DMS53 treated with DMSO at 0.1 percent for 48 hours (cell line): ENCODE measurements at regions not wholly inside any gene's neighbourhood (a gene's known extent, or its start where the extent isn't known, plus 50 kb on each side); places are given as distances from the start of the nearest gene placed in this dataset.
A peak's percentile ranks its signal among the peaks of the same experiment; 100 is the strongest.
"Not testable (repeated sequence)": the region's sequence is repeated elsewhere in the genome, so short reads cannot be mapped to it uniquely, and the experiment has no call there.

Experiments used
- DNase-seq: peaks from one replicate; lab custom pipeline; 2025; ENCODE audit not compliant: unreplicated experiment; lab: John Stamatoyannopoulos, UW

DNA sequence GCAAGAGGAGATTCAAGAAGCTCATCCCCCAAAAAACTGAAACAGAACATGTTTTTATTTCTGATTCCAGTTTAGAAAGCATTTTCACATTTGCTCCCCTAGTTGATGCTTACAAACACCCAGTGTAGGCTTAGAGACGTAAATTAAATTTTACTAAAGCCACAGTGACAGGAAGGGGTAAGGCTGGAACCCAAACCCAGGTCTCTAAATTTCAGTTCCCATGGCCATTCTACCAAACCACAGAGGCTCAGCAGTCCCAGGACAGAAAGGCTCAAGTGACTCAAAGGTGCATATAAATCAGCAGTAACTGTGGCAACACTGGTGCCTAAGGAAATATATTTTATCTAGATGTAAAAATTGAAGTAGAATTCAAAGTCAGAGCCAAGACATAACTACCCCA, 128.7 kb downstream of the CEP120 start:
- no peak for DNase-seq

DNA sequence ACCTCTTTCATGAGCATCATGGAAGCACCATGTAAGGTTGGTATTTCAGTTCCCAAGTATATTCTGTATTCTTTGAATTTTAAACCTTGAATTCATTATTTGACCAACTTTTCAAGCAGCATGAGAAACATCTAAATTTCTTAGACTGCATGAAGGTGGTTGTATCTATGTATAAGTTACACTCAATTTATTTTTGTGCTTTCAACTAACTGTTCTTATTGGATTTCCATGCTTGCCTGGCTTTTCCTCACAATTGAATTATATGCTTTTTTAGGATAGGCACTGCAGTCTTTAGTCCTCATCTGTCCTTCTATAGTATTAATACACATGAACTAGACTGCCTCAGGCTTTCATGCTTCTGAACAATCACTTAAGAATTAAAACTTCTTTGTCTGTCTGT, 134.0 kb downstream of the CEP120 start:
- no peak for DNase-seq

DNA sequence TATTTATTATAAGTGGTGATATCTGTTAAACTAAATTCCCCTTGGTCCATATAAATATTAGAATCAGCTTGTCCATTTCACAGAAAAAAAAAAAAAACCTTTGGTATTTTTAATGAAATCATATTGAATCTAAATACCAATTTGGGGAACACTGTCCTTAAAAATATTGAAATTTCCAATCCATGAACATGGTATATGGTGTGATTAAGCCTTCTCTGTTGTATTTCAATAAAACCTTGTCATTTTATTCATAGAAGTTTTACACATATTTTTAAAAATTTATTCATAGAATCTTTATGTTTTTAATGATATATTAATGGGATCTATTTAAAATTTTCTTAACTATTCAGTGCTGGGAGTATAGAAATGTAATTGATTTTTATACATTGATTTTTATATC, 135.3 kb downstream of the CEP120 start:
- no peak for DNase-seq

DNA sequence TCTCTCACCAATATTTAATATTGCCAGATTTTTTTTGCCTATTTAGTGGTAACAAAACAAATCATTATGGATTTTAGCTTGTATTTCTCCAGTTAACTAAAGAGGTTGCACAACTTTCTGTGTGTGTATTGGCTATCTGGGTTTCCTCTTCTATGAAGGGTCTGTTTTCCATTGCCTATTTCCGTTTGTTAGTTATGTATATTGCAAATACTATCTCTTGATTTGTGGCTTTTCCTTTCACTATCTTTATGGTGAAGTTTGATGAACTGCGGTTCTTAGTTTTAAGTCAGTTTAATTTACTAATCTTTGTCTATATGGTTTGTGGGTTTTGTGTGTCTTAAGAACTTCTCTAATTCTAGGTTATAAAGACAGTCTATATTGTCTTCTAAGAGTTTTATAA, 136.3 kb downstream of the CEP120 start:
- DNase-seq = no peak

DNA sequence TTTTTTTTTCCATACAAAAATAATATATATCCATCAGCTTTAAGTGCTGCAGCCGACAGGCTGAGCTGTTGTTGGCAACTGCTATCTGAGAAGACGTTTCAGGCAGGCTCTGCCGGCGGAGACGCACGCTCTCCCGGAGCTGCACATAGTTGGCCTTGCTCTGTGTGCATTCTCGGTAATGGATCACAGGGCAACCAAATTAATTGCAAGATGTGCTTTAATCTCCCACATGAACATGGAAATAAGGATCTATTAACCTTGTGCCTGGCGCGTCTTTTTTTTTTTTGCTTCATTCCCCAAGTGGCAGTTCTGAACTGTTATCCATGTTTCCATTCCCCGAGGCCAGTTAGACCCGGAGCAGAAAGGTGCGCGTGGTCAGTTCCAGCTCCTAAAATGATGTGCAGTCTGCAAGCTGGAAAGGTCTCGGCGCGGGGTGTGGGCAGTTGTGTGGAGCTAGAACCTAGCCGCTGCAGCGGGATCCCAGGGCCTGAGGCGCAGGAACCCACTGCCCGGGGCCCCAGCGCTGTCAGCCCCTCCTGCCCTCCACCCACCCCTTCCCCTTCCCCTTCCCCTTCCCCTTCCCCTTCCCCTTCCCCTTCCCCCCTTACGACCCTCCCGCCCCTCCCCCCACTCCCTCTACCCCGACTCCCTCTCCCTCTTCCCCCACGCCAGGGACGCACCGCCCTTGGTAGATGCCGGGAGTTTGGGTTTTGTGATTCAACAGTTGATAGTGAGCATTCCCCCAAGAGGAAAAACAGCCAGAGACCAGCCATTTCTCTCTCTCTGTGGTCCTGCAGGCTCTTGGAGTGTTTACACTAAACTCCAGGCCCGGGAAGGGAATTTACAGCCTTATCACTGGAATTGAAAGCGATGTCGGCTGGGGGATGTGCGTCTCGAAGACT, 137.8 kb downstream of the CEP120 start:
- DNase-seq = peak; percentile 17

DNA sequence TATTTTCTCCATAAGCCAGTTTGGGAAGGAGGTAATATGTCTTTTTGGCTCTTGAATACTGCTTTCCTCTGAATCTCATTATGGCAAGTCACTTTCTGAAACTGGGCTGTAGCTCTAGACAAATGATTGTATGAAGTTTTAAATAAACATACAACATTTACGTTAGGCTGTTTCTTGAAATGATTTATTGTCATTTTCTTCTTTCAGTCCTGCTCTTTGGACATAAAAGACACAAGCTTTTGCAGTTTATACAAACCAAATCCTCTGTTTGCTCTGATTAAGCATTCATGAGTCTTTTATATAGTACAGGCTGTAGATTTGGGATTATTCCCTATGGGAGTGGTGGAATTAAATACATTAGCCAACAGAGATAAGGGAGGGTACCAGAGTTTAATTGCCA, 139.7 kb downstream of the CEP120 start:
- DNase-seq = no peak

DNA sequence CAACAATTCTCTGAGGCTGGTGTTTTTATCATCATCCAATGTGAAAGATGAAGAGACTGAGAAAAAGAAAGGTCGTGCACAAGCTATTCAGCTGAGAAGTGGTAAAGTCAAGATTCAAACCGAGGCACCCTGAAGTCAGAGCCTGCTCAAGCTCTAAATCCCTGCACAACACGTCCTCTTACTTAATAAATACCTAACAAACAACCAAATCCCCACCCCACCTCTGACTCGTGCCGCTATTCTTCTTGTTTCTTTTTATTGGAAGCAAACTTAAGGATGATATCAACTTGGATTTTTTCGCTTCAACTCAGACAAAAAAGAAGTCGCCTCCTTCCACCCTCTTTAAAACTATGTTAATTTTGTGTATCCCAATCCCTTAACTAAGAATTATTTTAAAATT, 140.2 kb downstream of the CEP120 start:
- DNase-seq = no peak

DNA sequence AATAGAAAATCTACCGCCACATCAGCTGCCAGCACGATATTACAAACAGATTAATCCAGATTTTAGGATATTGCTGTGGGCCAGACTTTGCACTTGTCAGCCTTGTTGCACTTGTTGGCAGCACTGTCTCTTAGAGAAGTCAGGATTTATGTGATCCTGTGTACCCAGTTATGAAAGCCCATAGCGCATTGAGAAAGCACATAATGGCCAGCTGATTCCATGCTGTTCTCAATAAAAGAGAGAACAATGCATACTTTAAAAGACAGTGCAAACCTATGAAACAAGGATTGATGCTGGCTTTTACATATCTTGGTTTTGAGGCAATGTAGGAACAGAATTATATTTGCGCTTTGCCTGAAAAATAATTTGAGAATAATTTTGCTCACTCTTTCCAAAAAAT, 140.8 kb downstream of the CEP120 start:
- DNase-seq = no peak

DNA sequence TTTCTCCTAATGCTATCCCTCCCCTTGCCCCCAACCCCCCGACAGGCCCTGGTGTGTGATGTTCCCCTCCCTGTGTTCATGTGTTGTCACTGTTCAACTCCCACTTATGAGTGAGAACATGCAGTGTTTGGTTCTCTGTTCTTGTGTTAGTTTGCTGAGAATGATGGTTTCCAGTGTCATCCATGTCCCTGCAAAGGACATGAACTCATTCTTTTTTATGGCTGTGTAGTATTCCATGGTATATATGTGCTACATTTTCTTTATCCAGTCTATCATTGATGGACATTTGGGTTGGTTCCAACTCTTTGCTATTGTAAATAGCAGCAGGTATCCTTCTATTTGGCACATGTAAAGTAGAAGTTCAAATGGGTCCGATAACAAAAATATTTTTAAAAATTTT, 142.3 kb downstream of the CEP120 start:
- not testable (repeated sequence) for DNase-seq

DNA sequence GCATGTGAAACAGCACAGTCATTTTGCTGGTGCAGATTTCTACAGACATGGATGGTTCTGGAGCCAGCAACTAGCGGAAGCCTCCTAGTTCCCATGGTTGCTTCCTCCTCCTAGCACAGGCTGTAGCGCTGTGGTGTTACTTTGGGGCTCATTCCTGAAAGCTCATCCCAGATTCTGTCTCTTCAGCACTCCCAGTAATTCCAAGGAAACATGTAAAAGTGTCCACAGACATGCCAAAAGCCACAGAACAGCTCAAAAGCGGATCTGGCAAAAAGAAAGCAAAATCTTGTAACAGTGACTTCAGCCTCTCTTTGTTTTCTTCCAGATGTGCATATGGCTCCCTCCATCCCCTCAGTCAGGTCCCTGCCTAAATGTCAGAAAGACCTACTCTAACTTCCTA, 144.1 kb downstream of the CEP120 start:
- no peak for DNase-seq

DNA sequence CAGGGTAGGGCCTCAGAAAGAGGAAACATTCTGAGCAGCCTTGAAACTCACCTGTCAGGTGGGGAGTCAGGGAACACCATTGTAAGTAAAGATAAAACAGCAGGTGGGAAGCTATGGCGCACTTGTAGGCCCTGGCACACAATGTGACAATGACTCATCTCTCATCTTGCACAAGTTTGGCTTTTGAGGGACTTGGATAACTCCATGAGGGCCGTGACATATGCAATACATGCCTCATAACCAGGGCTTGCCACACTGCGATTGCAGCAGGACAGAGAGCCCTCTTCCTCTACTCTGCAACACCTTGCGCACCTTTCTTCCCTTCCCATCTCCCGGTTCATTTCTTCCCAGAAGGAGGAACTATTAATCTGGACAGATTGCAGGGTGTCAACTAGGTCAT, 144.9 kb downstream of the CEP120 start:
- peak; percentile 46 for DNase-seq

DNA sequence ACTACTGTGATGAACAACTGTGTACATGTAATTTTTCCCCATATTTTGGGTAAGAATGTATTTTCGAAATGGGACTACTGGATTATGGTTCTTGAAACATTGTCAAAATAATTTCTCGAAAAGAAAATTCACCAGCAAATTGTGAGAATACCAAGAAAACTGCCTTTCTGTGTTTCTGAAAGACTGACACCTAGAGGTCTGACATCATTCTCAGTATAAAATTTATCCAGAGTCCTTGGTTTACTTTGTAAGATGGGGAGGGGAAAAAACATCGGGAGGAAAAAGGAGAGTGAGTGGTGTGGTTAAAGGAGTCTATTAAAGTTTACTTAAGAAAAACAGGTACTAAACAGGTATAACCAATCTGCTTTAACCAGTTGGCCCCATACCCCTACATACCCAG, 149.2 kb downstream of the CEP120 start:
- no peak for DNase-seq

DNA sequence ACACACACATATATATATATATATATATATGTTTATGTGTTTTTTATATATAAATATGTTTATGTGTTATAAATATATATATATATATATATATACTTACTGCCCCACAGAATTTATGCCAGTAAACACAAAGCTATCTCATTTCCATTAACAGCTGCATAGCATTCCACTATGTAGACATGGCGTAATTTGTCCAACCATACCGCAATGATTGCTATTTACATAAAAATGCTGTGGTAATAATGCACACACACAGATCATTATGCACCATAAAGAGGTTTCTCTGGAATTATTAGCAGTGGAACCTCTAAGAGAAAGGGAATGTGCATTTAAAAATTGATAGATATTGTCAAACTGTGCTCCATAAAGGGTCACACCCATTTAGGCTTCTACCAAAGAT, 150.1 kb downstream of the CEP120 start:
- DNase-seq = no peak

DNA sequence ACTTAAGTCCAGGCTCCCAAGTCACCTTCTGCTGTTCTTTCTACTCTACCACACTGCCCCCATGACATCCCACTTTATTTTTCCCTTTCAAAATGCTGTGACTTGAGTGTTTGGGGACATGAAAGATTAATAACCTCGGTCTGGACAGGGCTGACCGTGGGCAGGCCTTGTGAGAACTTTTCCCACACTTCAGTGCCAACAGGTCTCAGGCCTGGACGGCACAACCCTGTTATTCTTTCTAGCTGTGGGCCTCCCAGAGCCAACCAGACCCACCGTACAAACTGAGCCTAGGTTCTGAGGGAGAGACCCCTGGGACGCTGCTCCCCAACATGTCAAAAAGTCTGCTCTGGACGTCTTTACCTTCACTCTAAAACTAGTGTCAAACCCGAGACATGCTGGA, 153.4 kb downstream of the CEP120 start:
- no peak for DNase-seq

DNA sequence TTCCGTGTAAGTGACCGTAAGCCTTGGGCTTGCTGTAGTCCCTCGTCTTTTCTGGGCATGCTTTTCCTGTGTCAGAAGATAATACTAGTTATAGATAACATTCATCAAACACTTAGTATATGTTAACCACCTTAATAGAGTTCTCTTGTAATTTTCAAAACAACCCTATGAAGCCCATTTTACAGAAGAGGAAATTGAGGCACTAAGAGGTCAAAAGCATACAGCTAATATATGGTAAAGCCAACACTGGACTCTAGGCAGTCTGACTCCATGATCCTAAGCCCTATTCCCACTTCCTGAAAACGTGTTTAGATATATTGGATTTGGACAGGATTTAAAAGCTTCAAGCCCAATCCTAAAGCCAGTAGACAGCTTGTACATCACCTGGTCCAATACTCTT, 153.8 kb downstream of the CEP120 start:
- DNase-seq = no peak

DNA sequence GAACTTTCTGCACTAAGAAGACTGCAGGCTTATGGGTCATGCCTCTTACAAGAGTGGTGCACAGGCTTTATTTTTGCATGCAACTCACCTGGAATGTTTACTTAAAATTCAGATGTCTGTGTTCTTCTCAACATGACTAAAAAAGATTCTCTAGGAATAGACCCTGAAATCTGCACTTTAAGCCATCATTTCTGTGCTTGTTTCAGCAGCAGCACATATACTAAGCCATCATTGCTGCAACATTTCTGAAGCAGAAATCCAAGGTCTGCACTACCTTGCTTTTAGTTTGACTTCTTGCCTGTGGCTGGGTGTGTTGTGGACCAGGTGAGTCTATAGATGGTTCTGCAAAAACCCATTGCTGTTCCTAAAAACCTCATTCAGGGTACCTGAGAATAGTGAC, 156.8 kb downstream of the CEP120 start:
- no peak for DNase-seq

DNA sequence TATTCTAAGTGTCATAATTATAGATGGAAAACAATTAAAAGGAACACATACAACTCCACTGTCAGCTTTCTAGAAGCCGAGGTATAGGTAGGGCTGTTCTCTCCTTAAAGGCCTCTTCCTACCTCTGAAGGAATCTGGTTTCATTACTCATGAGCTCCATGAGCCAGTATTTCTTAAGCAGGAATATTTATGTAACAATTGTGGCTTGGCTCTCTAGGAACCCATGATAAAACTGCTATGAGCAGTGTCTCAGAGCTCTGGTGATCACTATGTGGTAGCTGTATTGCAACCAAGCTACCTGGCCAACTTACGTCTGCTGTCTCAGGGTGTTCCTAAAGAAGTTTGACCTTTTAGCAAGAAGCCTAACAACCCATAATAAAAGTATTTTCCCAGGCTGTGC, 157.7 kb downstream of the CEP120 start:
- no peak for DNase-seq

DNA sequence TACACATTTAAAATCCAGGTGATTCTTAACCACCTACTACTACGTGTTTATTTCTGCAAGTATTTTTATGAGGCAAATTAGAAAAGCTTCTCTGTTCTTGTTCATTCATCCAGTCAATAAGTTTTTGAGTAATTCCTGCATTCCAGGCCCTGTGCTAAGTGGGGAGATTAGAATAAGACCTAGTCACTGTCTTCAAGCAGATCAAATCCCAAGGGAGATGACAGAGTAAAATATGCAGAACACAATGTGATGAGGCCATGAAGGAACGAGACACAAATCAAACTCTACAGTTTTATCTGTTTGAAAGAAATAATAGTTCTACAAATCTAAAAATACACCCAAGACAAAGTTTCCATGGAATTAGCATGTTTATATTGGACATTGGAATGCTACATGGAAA, 158.8 kb downstream of the CEP120 start:
- no peak for DNase-seq

DNA sequence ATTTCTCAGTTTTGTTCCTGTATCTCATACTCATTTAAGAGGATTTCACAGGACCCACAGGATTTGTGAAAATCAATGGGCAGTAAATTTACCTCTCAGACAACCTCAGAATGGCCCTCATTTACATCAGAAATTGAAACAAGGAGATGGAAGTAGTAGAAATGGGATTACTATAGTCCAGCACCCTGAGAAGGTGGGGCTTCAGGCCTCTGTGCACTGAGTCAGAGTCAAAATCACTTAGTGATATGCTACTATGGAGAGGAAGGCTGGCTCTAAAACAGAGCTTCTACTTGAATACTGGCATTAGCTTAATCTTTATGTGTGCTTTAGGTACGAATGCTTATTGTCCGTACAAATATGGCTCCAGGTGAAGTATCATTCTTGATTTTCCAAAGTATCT, 159.3 kb downstream of the CEP120 start:
- no peak for DNase-seq

DNA sequence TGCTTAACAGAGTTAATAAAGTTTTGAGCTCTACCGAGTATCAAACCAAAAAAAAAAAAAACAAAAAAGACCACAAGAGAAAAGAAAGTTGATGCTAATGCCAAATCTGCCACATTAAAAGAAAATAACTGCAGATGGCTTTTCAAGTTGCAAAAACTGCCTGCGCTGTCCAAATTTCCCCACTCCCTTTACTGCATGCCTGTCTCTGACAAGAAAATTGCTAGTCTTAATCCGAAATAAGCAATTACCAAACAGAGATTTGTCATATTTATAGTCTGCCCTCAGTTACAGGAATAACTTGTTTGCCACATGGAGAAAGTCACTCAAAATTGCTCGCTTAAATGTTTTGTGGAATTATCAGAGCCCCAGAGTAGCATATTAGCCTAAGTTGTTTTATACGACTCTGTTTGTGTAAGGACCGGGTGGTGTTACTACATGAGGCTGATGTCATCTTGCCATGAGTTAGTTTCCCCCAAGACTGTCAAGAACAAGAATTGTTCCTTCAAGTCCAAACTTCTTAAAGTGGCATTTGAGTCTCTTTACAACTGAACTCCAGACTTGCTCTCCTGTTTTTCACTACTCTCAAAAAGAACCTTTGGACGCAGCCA, 160.9 kb downstream of the CEP120 start:
- DNase-seq = no peak

DNA sequence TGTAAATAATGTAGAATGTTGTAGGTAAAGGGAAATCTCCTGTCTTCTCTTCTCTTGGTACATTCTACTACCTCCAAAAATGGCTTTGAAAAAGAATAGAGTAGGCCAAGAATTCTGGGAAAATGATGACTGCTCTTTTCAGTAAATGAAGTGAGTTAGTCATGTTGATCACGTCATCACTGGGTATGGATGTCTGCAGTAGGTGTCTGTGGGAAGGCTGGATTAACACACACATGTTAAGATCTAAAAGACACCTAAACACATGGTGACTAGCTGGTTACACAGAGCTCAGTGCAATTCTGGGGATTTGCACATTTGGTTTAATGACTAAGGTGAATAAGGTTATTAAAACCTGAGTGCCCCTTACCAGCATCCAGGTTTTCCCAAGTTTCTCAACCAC, 161.5 kb downstream of the CEP120 start:
- DNase-seq = no peak

DNA sequence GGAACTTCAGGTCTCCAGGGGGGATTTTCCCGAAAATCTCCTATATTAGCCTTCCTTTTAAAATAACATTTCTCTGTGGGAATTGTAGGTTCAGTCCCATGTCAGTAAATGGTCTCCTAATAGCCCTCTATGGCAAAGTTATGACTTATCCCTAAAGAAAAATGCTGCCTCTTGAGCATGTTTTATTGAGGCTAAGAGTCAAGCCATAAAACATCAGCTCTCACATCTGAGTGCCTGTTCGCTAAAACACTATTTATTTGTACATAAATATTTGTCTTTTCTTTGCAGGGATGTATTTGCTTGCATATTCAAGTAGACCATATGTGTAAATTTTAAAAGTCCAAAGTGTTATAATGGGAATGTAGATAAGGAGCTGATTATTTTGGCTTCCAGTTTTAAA, 160.4 kb downstream of the PRDM6 start:
- DNase-seq = no peak

DNA sequence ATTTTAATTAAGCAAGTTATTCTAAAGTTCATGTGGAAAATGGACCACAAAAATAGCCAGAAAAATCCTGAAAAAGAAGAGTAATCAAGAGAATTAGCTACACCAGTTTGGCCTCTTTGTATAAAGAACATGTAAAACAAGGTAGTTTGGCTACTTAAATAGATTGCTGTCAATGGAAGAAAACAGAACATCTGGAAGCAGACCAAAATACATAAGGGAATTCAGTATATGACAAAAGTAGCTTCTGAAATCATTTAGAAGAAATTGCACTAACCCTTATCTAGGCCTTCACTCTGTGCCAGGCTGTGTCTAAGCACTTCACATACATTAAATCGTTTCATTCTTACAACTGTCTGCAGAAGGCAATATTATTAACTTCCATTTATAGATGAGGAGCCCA, 156.6 kb downstream of the PRDM6 start:
- DNase-seq = no peak
